GM21528 (cell line): ENCODE measurements at regions not wholly inside any gene's neighbourhood (a gene's known extent, or its start where the extent isn't known, plus 50 kb on each side); places are given as distances from the start of the nearest gene placed in this dataset.
"Not testable (repeated sequence)": the region's sequence is repeated elsewhere in the genome, so short reads cannot be mapped to it uniquely, and the experiment has no call there.

Experiments
- ATAC-seq: cut with Tn5 transposase; IDR thresholded peaks from one replicate; pipeline ENCODE4 v1.9.1; 2021; ENCODE audit warnings: mild to moderate bottlenecking, moderate library complexity; ENCODE audit not compliant: unreplicated experiment, low FRiP score

- ATAC-seq: peak; percentile 99
Observed at GRCh38 chr12:90515199-90516175, 439.5 kb downstream of the CCER1 start.

- no peak for ATAC-seq
Observed at GRCh38 chr12:90514325-90514724, 440.7 kb downstream of the CCER1 start.

GRCh38 chr12:90512518-90512917 is 442.5 kb downstream of the CCER1 start:
- ATAC-seq: no peak

DNA sequence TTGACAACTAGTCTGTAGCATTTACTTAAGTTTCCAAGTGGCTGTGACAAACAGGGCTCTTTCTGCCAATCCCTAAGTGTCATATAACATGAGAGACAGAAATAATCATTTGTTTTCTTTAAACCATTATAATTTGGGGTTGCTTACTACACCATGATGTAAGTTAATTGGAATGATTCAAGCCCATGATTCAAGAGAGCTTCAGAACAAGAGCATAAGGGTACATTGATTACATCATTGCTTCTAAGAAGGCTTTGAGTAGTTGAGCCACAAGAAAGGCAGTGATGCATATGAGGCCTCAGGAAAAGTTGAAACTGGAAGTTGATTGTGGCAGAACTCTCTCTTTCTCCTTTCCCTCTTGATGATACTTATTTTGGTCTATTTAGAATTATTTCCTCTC is 444.0 kb downstream of the CCER1 start:
- ATAC-seq: no peak

- ATAC-seq: no peak
Observed at GRCh38 chr12:90504806-90505205, 450.2 kb downstream of the CCER1 start.

DNA sequence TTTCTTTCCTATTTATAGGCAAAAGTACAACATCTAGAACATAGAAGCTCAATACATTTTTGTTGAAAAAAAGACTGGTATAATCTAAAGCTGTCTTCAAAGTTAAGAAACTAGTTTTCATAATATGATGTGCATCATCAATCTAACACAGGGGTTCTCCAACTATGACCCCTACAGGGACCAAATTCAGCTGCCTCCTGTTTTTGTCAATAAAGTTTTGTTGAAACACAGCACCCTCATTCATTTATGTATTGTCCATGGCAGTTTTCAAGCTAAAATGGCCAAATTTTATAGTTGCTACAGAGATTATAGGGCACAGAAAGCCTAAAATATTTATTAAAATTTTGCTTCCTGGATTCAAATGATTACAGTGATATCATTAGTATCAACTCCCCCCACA is 452.9 kb downstream of the CCER1 start:
- ATAC-seq: no peak

DNA sequence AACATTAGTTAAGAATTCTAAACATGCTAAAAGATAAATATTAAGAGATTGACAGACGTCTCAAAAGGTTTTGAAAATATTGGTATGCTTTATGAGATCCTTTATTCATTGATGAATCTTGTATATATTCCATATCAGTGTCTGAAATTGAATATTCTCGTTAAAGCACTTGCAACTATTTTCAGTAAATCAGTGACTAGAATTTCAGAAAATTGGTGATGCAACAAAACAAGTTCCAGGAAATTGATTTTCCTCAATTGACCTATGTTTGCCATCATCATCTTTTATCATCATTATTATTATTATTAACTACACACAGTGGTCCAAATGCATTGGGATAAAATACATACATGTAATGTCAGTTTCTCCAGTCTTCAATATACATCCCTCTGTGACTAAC is 453.6 kb downstream of the CCER1 start:
- ATAC-seq: no peak

DNA sequence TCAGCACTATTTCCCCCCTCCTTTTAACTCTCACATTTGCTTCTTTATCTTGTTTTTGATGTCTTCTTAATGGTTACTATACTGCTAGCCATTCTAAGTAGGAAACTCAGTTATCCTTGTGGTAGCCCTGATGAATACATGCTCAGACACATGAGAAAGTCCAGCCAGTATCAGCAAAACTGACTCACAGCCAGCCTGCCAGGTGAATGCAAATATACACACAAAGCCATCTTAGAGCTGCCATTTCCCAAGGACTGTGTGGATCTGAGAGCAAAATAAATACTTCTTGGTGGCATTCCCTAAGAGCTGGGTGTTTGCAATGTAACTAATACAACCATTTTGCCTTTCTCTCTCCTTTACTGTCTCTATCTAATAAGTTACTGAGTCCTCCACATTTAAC is 455.2 kb downstream of the CCER1 start:
- ATAC-seq: no peak

- no peak for ATAC-seq
Observed at GRCh38 chr12:90497923-90498545, 456.9 kb downstream of the CCER1 start.

DNA sequence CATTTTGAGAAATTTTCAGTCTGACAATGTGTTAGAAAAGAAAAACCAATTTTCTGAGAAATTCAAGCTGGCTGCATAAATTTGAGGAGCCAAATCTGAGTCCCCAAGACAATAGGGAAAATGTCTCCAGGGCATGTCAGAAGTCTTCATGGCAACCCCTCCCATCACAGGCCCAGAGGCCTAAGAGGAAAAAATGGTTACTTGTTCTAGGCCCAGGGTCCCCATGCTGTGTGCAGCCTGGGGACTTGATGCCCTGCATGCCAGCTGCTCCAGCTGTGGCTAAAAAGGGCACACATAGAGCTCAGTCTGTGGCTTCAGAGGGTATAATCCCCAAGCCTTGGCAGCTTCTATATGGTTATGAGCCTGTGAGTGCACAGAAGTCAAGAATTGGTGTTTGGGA is 464.6 kb downstream of the CCER1 start:
- no peak for ATAC-seq

DNA sequence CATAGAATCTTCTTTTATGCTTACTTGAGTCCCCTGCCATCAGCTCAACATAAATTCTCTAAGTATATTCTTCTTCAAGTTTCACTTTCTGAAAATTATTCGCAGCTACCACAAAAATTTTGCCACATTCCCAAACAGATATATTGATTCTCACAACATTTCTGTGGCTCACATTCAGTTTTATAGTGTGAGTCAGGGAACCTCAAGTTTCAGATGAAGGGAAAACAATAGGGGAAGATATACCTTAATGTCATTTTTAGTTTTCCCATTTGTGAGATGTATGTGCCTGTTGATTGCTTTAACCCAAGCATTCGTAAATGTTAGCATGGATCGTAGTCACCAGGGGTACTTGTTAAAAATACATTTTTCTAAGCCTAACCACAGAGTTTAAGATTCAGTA is 465.8 kb downstream of the CCER1 start:
- ATAC-seq: no peak

DNA sequence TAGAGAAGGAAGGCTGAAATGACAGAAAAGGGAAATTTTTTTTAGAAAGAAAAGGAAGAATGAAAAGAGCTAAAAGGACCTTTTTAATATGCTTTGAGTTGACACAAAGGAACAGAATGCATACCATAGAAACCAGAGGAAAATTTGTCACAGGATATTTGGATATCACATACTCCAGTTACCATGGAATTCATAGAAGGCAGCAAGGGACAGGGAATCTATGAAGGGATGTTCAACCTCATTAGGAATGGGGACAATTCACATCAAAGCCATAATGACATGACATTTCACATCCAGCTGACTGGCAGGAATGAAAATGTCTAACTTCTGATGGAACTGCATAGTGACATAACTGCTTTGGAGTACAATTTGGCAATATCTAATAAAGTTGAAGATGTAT is 469.4 kb downstream of the CCER1 start:
- ATAC-seq: no peak

- no peak for ATAC-seq
Observed at GRCh38 chr12:90484094-90484493, 470.9 kb downstream of the CCER1 start.

- ATAC-seq: no peak
Observed at GRCh38 chr12:90481748-90482147, 473.2 kb downstream of the CCER1 start.

- no peak for ATAC-seq
Observed at GRCh38 chr12:90479237-90479636, 475.7 kb downstream of the CCER1 start.

DNA sequence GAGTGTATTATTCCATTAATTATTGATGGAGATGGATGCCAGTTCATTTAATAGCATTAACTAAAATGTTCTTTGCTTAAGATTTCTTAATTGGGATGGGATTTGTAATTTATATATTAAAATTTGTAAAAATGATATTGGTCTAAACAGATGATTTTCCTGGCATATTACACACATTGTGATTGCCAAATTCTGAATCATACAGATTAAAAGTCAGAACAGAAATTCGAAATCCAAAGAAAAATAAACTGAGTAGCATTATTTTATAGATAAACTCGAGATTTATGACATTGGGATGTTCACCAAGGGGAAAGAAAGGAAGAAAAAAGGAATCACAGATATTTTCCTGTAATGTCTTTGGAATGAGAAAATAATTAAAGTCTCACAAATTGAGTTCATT is 481.1 kb downstream of the CCER1 start:
- ATAC-seq: no peak

DNA sequence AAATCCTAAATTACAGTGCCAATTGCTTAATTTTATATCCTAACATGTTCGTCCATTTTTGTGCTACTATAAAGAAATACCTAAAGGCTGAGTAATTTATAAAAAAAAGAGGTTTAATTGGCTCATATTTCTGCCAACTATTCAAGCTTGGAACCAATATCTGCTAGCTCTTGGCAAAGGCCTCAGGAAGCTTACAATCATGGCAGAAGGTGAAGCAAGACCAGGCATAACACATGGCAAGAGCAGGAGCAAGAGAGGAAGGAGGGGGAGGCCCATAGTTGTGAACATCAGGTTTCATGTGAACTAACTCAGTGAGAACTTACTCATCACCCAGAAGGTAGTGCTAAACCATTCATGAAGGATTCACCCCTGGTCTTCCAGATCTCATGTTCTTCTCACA is 494.3 kb downstream of the CCER1 start:
- no peak for ATAC-seq

- ATAC-seq: no peak
Observed at GRCh38 chr12:90456248-90456647, 498.7 kb downstream of the CCER1 start.

GRCh38 chr12:90455756-90456155 is 499.2 kb downstream of the CCER1 start:
- ATAC-seq: no peak

DNA sequence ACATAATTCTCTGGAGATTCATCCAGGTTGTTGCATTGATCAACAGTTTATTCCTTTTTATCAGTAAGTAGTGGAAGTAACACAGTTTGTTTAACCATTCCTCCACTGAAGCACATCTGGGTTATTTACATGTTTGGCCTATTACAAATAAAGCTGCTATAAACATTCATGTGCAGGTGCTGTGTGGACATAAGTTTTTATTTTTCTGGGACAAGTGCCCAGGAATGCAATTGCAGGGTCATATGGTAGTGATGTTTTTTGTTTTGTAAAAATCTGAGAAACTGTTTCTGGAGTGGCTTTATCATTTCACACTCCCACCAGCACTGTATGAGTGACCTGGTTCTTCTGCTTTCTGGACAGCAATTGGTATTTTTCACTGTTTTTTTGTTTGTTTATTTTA is 505.4 kb downstream of the CCER1 start:
- ATAC-seq: no peak

GRCh38 chr12:90443466-90443865 is 511.5 kb downstream of the CCER1 start:
- not testable (repeated sequence) for ATAC-seq

GRCh38 chr12:90441431-90441830 is 513.5 kb downstream of the CCER1 start:
- no peak for ATAC-seq
